Osteocyte (in vitro differentiated cells): ENCODE measurements at regions not wholly inside any gene's neighbourhood (a gene's known extent, or its start where the extent isn't known, plus 50 kb on each side); places are given as distances from the start of the nearest gene placed in this dataset.
"Not testable (repeated sequence)": the region's sequence is repeated elsewhere in the genome, so short reads cannot be mapped to it uniquely, and the experiment has no call there.

Source experiments
- DNase-seq: peaks from one replicate; pipeline ENCODE4 v3.0.0; 2021; ENCODE audit warnings: mixed read lengths; ENCODE audit not compliant: unreplicated experiment; ENCODE audit errors: extremely low spot score
- H3K27ac Mint-ChIP-seq: one replicate; pipeline ENCODE4 v1.8.0; 2021; ENCODE audit warnings: mild to moderate bottlenecking, mixed read lengths; ENCODE audit not compliant: unreplicated experiment
- H3K27me3 Mint-ChIP-seq: one replicate; pipeline ENCODE4 v1.8.0; 2021; ENCODE audit warnings: mixed read lengths; ENCODE audit not compliant: unreplicated experiment
- H3K36me3 Mint-ChIP-seq: one replicate; pipeline ENCODE4 v1.8.0; 2021; ENCODE audit warnings: mixed read lengths; ENCODE audit not compliant: unreplicated experiment
- H3K4me1 Mint-ChIP-seq: one replicate; pipeline ENCODE4 v1.8.0; 2021; ENCODE audit warnings: mixed read lengths; ENCODE audit not compliant: unreplicated experiment
- H3K4me3 Mint-ChIP-seq: one replicate; pipeline ENCODE4 v1.8.0; 2021; ENCODE audit warnings: mild to moderate bottlenecking, moderate library complexity, mixed read lengths; ENCODE audit not compliant: unreplicated experiment
- H3K9me3 Mint-ChIP-seq: one replicate; pipeline ENCODE4 v1.8.0; 2021; ENCODE audit warnings: mixed read lengths; ENCODE audit not compliant: unreplicated experiment
- CTCF ChIP-seq: fragments of 200-600 bp; sonication (generic); IDR thresholded peaks from 2 replicates; pipeline ENCODE4 v1.5.0; 2021; ENCODE audit warnings: antibody characterized with exemption, mild to moderate bottlenecking, moderate library complexity

GRCh38 chr6:125612345-125612846 lies 137.0 kb upstream of the HEY2 start:
- no peaks in the 10 kb centered on the region for H3K27me3 Mint-ChIP-seq
- peak overlapping the region; percentile 94 for H3K27ac Mint-ChIP-seq
- H3K4me3 Mint-ChIP-seq: peak overlapping the region; percentile 67
- no peak for DNase-seq
- TF ChIP-seq CTCF: no peak
- peaks cover 50% of the 10 kb centered on the region for H3K4me1 Mint-ChIP-seq
- no peaks in the 10 kb centered on the region for H3K9me3 Mint-ChIP-seq
- peaks cover 4% of the 10 kb centered on the region for H3K36me3 Mint-ChIP-seq

- no peaks in the 10 kb centered on the region for H3K9me3 Mint-ChIP-seq
- H3K4me3 Mint-ChIP-seq: no peak overlapping the region
- H3K36me3 Mint-ChIP-seq: peaks cover 2% of the 10 kb centered on the region
- DNase-seq: no peak
- no peak for TF ChIP-seq CTCF
- H3K27ac Mint-ChIP-seq: no peak overlapping the region
- H3K4me1 Mint-ChIP-seq: peaks cover 28% of the 10 kb centered on the region
- H3K27me3 Mint-ChIP-seq: no peaks in the 10 kb centered on the region
Measured at GRCh38 chr6:125618629-125619028, 130.8 kb upstream of the HEY2 start.

- no peaks in the 10 kb centered on the region for H3K27me3 Mint-ChIP-seq
- no peak overlapping the region for H3K27ac Mint-ChIP-seq
- no peaks in the 10 kb centered on the region for H3K9me3 Mint-ChIP-seq
- peaks cover 21% of the 10 kb centered on the region for H3K4me1 Mint-ChIP-seq
- no peaks in the 10 kb centered on the region for H3K36me3 Mint-ChIP-seq
- H3K4me3 Mint-ChIP-seq: no peak overlapping the region
- DNase-seq: no peak
- TF ChIP-seq CTCF: no peak
Measured at GRCh38 chr6:125623085-125623484, 126.3 kb upstream of the HEY2 start.

- DNase-seq: no peak
- no peak overlapping the region for H3K27ac Mint-ChIP-seq
- H3K4me3 Mint-ChIP-seq: no peak overlapping the region
- no peak for TF ChIP-seq CTCF
- no peaks in the 10 kb centered on the region for H3K9me3 Mint-ChIP-seq
- H3K27me3 Mint-ChIP-seq: no peaks in the 10 kb centered on the region
- peaks cover 14% of the 10 kb centered on the region for H3K4me1 Mint-ChIP-seq
- no peaks in the 10 kb centered on the region for H3K36me3 Mint-ChIP-seq
Measured at GRCh38 chr6:125631165-125631564, 118.3 kb upstream of the HEY2 start.

GRCh38 chr6:125636011-125636410 lies 113.4 kb upstream of the HEY2 start:
- not testable (repeated sequence) for H3K4me1 Mint-ChIP-seq

GRCh38 chr6:125636671-125637070 lies 112.8 kb upstream of the HEY2 start:
- no peaks in the 10 kb centered on the region for H3K27me3 Mint-ChIP-seq
- peaks cover 12% of the 10 kb centered on the region for H3K4me1 Mint-ChIP-seq
- H3K36me3 Mint-ChIP-seq: no peaks in the 10 kb centered on the region
- H3K4me3 Mint-ChIP-seq: no peak overlapping the region
- no peak for DNase-seq
- no peak for TF ChIP-seq CTCF
- H3K27ac Mint-ChIP-seq: no peak overlapping the region
- no peaks in the 10 kb centered on the region for H3K9me3 Mint-ChIP-seq

More at GRCh38 chr6:125636011-125636410, 113.4 kb upstream of the HEY2 start:
- H3K27me3 Mint-ChIP-seq, H3K9me3 Mint-ChIP-seq, H3K36me3 Mint-ChIP-seq, H3K4me3 Mint-ChIP-seq, H3K27ac Mint-ChIP-seq, DNase-seq: not testable (repeated sequence)
